ENCODE measurements at regions not wholly inside any gene's neighbourhood (a gene's known extent, or its start where the extent isn't known, plus 50 kb on each side); places are given as distances from the start of the nearest gene placed in this dataset.

GRCh38 chr5:27465140-27465539, 426.8 kb upstream of the CDH9 start:
- no peak for TF ChIP-seq CTCF (conservative IDR thresholded peaks at IDR 0.05; ENCODE audit: low read length)
- TF ChIP-seq EZH2phosphoT487 (IDR thresholded peaks at IDR 0.05; ENCODE audit: borderline replicate concordance, low read depth, low read length): no peak

Data from OCI-LY7 (cell line).